NCI-H1105 treated with DMSO at 0.1 percent for 48 hours (cell line): ENCODE measurements at regions not wholly inside any gene's neighbourhood (a gene's known extent, or its start where the extent isn't known, plus 50 kb on each side); places are given as distances from the start of the nearest gene placed in this dataset.
"Not testable (repeated sequence)": the region's sequence is repeated elsewhere in the genome, so short reads cannot be mapped to it uniquely, and the experiment has no call there.

ENCODE experiments used
- DNase-seq: peaks from one replicate; lab custom pipeline; 2025; lab: John Stamatoyannopoulos, UW

DNA sequence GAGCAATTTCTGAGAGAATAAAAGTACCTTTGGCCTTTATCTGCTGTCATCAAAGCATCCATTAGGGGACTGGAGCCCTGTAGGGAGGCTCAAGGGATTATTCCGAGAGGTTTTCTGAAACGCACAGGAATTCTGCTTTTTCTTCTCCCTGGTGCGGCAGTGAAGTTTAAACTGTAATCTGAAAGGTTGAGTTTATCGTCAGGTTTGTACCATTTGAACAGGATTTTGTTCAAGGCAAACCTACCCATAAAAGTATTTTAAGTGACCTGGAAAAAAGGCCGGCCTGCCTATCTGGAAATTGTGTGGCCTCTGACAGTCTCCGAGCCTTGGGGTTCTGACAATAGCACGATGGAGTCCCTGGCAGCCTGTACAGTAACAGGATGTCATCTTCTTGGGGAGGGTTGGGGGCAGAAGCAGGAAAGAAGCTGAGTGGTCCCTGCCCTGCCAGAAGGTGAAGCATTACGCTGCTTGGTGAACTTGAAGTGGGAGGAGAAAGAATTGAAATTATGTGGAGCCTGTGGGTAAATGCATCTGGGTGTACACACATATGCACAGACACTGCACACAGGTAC, 272.0 kb downstream of the CYRIA start:
- no peak for DNase-seq

DNA sequence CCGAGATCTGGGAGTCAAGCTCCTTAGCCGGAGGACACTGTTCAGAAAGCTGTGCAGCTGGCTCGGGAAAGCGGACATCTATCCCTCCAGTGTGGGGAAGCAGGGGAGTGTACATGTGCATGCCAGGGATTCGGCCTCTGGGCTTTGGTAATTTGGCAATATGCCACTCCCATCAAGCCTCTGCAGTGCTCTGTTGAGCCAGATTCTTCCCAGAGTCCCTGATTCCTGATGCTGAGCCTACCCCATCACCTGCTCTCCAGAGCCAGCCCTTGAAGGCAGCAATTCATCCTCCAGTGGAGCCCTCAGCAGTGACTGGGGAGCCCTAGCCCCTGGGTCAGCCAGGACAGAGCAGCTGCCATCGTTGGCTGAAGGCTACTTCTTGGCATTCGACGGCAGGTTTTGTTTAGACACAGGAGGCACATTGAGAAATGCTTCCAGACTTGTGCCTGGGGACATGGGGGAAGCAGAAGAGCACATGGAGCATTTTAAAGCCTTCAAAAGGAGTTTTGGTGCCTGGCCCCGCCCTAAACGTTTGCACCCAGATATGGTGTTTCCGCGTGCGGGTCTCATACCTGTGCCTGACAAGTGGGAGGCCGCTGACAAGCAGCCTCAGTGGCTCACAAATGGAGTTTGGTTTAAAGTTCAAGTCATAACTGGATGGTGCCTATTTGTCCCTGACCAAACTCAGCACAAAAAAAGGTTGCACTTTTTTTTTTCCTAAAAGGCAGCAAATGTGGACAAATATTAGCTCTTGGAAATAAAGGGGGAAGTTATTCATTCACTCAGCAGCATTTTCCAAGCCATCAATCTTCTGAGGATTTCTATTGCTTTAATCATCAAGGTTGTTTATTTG, 272.8 kb downstream of the CYRIA start:
- peak; percentile 45 for DNase-seq

DNA sequence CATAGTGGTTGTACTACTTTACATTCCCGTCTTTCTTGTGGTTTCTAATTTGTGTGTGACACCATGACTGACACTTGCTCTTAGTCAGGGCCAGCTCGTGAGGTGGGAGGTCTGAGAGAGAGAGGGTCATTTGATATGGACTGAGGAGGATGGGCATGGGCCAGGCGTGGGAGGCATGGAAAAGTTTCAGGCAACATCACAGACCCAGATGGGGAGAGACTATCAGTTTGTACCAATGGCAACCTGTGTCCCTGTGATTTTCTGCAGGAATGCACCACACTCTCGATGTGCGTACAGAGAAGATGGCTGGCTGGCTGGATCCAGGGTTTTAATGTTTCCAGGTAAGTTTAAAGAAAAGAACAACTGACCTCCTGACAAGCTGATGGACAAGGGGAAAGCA, 273.6 kb downstream of the CYRIA start:
- DNase-seq, result no peak

DNA sequence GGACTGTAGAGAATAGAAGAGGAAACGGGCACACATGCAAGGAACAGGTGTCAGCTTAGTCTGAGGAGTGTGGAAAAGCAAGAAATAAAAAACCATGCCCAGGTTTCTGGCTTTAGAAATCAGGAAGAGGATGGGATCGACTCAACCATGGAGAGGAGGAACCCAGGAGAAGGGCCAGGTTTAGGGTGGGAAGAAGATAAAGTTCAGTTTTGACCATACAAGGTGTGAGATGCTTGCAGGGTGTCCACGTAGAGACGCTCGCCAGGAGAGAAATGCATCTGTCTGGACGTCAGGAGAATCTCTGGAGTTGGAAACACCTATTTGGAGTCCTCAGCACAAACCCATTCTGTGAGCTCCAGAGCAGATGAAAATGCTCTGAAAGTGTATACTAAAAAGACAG, 275.1 kb downstream of the CYRIA start:
- DNase-seq, result no peak

DNA sequence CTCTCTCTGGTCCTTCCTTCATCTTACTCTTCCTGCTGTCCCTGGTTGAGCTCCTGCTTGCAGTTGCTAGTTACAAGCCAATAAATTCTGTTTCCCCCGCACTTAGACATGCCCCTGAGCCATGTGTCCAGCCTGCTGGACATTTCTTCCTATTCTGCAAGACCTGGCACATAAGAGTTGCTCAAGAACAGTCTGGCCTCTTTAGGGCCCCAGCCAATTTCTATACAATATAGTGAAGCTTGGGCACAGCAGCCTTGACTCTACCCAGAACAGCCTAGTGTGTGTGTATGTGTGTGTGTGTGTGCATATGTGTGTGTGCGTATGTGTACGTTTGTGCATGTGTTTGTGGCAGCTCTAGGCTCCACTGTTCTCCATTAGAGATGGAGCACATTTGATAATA, 276.0 kb downstream of the CYRIA start:
- no peak for DNase-seq

DNA sequence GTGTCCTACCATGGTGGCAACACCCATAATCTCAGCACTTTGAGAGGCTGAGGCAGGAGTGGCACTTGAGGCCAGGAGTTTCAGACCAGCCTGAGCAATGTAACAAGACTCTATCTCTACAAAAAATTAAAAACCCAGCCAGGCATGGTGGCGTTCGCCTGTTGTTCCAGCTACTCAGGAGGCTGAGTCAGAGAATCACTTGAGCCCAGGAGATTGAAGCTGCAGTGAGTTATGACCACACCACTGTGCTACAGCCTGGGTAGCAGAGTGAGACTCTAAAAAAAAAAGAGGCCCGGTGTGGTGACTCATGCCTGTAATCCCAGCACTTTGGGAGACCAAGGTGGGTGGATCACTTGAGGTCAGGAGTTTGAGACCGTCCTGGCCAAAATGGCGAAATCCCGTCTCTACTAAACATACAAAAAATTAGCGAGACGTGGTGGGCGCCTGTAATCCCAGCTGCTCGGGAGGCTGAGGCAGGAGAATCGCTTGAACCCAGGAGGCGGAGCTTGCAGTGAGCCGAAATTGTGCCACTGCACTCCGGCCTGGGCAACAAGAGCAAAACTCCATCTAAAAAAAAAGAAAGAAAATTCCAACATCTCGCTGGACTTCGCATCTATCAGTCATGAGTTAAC, 277.3 kb downstream of the CYRIA start:
- DNase-seq, result not testable (repeated sequence)

DNA sequence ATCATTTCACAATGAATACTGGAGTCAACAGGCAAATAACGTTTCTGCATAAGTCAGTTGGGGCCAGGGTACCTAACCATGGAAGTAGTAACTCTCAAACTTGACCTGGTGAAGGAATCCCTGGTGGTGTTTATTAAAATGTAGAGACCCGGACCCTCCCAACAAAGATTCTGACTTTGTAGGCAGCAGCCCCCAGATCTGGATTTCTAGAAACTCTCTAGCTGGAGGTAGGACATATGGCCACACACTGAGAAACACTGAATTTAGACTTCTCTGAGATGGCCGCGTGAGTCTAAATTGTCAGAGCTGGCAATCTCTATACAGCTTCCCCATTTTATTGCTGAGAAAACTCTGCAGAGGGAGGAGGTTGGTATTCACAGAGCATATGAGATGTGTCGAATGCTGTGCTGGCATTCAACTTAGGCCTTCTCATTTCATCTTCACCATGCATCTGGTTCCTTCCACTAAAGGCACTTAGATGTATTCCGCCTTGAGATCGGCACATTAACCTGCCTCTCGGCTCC, 278.1 kb downstream of the CYRIA start:
- no peak for DNase-seq

DNA sequence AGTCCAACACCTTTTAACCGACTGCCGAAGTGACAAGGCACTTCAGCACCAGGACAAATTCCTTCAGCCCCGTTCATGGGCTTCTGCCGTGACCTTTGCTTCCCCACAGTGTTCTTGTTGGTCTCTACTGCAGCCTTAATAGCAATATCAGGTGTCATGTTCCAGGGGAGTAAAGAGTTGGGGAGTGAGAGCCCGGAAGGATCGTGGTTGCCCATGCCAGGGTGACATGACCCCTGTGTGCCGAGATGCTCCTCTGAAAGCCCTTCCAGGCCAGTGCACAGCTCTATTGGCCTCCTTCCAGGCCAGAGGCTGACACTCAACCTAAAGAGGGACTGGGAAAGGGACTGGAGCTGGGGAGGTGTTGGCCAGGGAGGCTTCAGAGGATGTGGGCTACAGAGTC, 279.2 kb downstream of the CYRIA start:
- DNase-seq, result peak; percentile 41

DNA sequence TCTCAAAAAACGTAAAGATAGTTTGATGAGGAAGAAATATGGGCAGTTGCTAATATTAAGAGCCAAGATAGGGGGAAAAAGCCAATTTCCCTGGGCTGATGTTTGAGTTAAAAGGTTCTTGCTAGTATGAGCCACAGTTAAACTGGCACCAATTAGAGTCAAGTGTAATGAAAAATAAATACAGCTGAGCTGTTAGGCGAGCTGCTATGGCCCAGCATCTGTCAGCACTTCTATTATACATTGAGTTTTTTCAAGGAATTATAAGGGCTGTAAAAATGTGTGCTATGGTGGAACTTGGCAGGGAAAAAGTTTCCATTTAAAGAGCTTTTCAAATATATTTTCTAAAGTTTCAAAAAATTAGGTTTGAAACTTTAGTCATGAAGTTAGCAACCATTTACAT, 279.6 kb downstream of the CYRIA start:
- peak; percentile 71 for DNase-seq

DNA sequence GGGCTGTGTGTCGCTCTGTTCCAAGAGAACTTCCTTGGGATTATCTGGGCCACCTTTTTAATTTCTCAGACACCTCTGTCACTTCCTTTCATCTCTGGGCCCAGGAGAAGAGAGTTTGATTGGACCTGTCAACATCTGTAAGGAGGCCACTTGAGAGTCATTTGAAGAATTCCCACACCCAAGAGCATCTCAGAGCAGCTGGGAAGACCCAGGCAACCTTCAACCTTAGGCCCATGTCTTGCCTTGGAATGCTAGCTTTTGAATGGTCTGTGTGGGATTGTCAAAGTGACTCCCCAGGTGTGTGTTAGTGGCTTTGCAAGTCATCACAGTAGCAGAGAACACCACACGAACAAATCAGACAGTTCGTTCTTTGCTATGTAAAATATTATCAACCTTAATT, 280.3 kb downstream of the CYRIA start:
- DNase-seq, result no peak

DNA sequence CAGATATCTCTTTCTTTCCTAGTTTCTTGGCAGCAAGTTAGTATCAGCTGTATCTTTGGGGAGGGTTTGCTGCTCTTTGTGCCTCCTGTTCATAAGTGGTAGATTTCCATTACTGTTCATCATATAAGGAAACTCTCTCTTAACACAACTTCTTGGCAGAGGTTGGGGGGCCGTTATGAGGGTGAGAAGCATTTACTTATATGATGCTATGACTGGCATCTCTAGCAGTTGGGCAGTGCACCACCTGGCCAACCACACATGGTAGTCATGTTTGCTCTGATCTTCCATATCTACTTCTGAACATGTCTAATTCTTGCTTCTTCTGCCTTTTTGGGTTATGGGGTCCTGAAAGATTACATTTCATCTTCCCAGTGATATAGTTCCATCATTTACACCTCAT, 282.2 kb downstream of the CYRIA start:
- DNase-seq, result no peak

DNA sequence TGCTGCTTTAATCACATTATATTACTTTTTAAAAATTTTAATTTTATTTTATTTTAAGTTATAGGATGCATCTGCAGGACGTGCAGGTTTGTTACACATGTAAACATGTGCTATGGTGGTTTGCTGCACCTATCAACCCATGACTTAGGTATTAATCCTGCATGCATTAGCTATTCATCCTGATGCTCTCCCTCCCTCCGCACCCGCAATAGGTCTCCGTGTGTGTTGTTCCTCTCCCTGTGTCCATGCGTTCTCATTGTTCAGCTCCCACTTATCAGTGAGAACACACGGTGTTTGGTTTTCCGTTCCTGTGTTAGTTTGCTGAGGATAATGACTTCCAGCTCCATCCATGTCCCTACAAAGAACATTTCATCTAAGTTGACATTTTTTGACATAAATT, 283.2 kb downstream of the CYRIA start:
- DNase-seq, result no peak

DNA sequence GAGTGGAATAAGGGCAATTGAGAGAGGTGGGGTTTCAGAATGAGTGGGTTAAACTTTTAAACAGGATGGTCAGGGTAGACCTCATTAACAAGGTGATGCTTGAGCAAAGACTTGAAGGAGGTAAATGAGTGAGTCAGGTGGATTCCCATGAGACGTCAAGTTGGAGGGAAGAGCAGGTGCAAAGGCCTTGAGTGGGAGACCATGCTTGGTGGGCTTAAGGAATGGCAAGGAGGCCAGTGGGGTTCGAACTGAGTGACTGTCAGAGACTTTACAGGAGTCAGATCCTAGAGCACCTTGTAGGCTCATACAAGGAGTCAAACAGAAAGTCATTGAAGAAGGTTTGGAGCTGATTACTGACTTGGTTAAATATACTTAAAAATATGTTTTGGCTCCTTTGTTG, 284.1 kb downstream of the CYRIA start:
- DNase-seq, result no peak

DNA sequence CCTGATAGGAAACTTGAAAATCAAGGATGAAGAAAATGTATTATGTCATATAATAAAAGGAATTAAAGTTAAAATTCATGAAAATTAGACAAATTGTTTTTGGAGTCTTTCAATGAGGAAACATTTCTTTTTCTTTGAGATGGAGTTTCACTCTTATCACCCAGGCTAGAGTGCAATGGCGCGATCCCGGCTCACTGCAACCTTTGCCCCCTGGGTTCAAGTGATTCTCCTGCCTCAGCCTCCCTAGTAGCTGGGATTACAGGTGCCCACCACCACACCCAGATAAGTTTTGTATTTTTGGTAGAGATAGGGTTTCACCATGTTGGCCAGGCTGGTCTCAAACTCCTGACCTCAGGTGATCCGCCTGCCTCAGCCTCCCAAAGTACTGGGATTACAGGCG, 285.7 kb downstream of the CYRIA start:
- not testable (repeated sequence) for DNase-seq

DNA sequence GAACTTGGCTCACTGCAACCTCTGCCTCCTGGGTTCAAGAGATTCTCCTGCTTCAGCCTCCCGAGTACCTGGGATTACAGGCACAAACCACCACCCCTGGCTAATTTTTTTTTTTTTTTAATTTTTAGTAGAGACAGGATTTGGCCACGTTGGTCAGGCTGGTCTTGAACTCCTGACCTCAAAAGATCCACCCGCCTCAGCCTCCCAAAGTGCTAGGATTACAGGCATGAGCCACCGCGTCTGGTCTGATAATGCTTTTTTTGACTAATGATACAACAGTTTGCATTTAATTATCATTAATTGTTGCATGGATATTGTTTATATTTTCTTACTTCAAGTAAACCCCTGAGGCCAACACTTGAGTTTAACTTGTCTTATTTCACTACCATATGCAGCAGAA, 286.6 kb downstream of the CYRIA start:
- DNase-seq, result not testable (repeated sequence)

DNA sequence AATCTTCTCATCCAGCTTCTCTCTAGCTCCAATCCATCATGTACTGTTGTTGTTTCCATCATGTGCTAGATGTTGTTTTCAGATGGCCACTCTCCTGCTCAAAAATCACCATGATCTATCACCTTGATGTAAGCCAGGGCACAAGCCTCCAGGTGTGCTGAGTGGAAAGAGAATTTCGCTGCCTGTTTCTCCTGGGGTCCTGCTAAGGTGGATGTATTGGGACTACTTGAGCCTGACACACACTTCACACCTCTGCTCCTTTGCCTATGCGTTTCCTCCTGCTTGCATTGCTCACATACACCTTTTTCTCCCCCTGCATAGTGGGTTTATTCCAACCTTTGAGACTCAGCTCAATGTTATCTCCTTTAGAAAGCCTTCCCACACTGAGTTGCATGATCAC, 287.6 kb downstream of the CYRIA start:
- no peak for DNase-seq

DNA sequence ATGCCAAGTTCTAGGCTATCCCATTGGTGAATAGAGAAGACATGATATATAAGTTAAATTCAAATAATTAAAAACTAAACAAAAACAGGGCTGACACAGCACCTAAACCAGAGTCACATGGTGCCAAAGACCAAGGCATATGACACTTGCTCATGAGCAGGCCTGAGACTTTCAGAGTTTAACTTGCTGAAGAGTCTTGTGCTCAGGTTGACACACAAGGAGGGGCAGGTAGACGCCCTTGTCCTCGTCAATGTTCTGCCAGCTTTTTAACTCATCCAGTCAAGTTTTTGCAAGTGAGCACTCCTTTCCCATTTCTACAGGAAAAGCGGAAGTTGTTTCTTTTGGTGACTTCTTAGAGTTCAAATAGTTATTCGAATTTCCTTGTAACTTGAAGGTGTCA, 289.7 kb downstream of the CYRIA start:
- no peak for DNase-seq

DNA sequence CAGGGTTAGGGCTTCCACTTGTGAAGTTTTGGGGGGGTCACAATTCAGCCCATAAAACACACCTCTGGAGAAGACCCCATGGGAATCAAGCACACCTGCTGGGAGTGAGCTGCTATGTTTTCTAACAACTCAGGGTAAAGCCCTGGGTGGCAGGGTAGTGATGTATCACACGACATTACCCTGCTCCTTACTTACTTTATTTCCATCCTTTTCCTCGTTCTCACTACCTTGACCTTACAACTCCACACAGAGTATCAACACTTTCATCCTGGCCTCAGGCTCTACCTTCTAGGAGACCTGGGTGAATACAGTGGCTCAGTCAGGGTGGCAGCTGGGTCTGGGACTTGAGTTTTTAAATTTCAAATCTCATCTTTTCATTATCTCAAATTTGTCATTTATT, 290.3 kb downstream of the CYRIA start:
- DNase-seq, result no peak

DNA sequence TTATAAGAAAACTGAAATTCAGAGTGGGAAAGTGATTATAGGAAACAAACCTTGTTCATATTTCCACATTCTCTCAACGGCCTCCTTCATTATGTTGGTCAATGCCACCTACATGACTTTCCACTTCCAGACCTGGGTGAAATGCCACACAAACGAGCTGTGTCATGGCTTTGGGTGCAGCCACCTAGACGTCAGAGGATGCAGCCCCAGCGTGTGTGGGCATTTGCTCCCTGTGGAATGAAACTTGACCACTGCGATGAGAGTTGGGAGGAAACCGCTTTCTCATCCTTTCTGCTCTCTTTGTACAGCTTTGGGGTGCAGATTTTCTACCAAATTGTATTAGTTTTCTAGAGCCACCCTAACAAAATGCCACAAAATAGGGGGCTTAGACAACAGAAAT, 291.0 kb downstream of the CYRIA start:
- DNase-seq, result no peak

DNA sequence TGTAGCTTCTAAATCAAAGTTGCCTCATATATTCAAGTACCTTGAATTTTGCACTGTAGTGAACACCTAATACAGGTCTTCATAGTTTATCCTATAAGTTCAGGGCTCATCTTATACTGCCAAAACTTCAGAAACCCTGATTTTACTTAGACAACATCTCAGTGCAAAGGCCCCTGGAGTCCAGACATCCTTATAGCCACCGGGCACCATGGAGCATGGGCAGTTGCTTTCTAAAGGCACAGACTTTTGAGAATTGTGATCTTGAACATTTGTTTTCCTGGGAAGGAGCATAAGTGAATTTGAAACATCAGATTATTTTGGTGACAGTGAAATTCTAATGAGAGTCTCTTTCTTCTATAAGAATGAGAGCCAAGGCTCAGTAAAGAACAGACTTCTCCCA, 292.3 kb downstream of the CYRIA start:
- DNase-seq, result no peak

DNA sequence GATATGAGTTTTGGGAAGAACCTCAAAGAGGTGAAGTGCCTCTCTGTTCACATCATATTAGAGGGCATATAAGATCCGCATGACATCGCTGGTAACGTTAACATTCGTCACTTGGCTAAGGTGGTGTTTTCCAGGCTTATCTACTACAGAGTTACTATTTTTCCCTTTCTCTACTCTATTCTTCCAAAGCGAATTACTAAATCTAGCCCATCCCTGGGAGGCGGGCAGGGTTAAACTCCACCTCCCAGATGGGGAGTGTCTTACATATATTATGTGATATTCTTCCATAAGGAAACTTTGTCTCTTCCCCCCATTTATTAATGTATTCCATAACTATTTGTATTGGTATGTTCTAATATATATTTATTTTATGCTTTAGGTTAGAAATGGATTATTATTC, 293.9 kb downstream of the CYRIA start:
- DNase-seq, result no peak

DNA sequence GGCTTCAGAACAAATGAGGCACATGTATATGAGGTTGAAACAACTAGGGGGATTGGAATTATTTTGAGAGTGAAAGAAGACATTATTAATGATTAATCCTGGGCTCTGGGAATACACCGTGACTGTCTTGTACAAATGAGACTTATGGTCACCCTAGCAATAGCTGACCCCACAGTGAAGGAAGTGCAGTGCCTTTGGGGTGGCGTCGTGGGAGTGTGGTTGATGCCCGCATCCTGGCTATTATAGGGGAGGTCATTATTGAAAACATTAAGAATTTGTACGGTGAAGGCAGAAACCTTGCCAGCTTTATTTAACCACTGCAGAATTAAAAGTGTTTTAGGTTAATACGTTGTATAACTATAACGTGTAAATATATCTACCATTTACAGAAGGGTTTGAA, 296.7 kb downstream of the CYRIA start:
- no peak for DNase-seq

DNA sequence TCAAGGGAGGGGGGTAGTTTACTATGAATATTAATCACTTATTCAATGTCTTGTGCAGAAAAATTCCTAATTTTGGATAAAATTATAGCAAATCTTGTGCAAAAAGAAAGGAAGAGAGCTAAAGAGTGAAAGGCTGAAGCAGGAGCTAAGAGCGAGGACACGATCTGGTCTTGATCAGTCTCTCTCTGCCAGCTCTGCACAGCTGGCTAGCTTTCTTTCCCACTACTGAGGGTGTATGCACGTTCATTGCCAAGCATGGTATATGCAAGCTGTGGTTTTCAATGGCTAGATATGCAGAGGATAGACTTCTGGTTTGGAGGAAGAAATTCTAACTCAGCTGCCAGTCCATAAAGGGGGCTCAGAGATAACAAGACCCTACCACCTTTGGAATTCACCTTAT, 297.3 kb downstream of the CYRIA start:
- no peak for DNase-seq
